ENCODE measurements at regions not wholly inside any gene's neighbourhood (a gene's known extent, or its start where the extent isn't known, plus 50 kb on each side); places are given as distances from the start of the nearest gene placed in this dataset.
"Not testable (repeated sequence)": the region's sequence is repeated elsewhere in the genome, so short reads cannot be mapped to it uniquely, and the experiment has no call there.

GRCh38 chr4:102397056-102397455, 51.8 kb upstream of the SLC39A8 start:
- peak; percentile 70 for DNase-seq

- DNase-seq, result peak; percentile 80
Observed at GRCh38 chr4:102399021-102399420, 53.7 kb upstream of the SLC39A8 start.

GRCh38 chr4:102400898-102401297, 55.6 kb upstream of the SLC39A8 start:
- DNase-seq, result no peak

GRCh38 chr4:102402223-102402622, 56.9 kb upstream of the SLC39A8 start:
- no peak for DNase-seq

GRCh38 chr4:102403116-102403515, 57.8 kb upstream of the SLC39A8 start:
- peak; percentile 88 for DNase-seq

GRCh38 chr4:102404431-102404969, 59.2 kb upstream of the SLC39A8 start:
- DNase-seq, result peak; percentile 67

- DNase-seq, result no peak
Observed at GRCh38 chr4:102405821-102406401, 60.6 kb upstream of the SLC39A8 start.

- DNase-seq, result not testable (repeated sequence)
Observed at GRCh38 chr4:102410884-102411283, 65.6 kb upstream of the SLC39A8 start.

GRCh38 chr4:102411408-102411807, 66.1 kb upstream of the SLC39A8 start:
- peak; percentile 85 for DNase-seq

GRCh38 chr4:102416765-102417164, 71.5 kb upstream of the SLC39A8 start:
- DNase-seq, result no peak

- no peak for DNase-seq
Observed at GRCh38 chr4:102420563-102421398, 75.5 kb upstream of the SLC39A8 start.

GRCh38 chr4:102422843-102423242, 77.6 kb upstream of the SLC39A8 start:
- no peak for DNase-seq

- DNase-seq, result no peak
Observed at GRCh38 chr4:102423375-102423774, 77.8 kb upstream of the NFKB1 start.

- no peak for DNase-seq
Observed at GRCh38 chr4:102427371-102427998, 73.7 kb upstream of the NFKB1 start.

- DNase-seq, result no peak
Observed at GRCh38 chr4:102428122-102428521, 73.0 kb upstream of the NFKB1 start.

GRCh38 chr4:102429553-102429952, 71.6 kb upstream of the NFKB1 start:
- DNase-seq, result no peak

GRCh38 chr4:102430461-102430910, 70.7 kb upstream of the NFKB1 start:
- peak; percentile 52 for DNase-seq

GRCh38 chr4:102431608-102431961, 69.6 kb upstream of the NFKB1 start:
- DNase-seq, result no peak

- no peak for DNase-seq
Observed at GRCh38 chr4:102437111-102437510, 64.0 kb upstream of the NFKB1 start.

- peak; percentile 32 for DNase-seq
Observed at GRCh38 chr4:102438396-102439235, 62.5 kb upstream of the NFKB1 start.

- DNase-seq, result peak; percentile 92
Observed at GRCh38 chr4:102439236-102439614, 61.9 kb upstream of the NFKB1 start.

GRCh38 chr4:102439812-102440211, 61.3 kb upstream of the NFKB1 start:
- DNase-seq, result no peak

- DNase-seq, result no peak
Observed at GRCh38 chr4:102440498-102440897, 60.7 kb upstream of the NFKB1 start.
